ENCODE measurements at regions not wholly inside any gene's neighbourhood (a gene's known extent, or its start where the extent isn't known, plus 50 kb on each side); places are given as distances from the start of the nearest gene placed in this dataset.

DNA sequence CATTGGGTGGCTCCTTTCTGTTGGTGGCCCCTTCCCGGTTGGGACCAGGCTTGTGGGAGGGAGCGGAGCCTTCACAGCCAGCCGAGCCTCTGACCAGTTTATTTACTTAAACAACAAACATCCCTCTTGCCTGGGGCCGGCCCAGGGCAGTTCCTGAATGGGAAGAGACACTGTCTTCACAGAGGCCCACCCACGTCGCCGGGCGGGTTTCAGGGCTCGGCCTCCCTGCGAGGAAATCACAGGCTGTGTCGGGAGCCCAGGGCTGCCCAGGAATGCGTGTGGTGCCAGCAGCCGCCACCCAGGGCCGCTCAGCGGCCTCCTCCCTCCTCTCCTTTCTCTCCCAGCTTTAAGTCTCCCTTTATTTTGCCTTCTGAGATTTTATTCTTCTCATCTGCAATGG lies 132.5 kb downstream of the HSD17B3 start:
- TF ChIP-seq, protein P1, sequence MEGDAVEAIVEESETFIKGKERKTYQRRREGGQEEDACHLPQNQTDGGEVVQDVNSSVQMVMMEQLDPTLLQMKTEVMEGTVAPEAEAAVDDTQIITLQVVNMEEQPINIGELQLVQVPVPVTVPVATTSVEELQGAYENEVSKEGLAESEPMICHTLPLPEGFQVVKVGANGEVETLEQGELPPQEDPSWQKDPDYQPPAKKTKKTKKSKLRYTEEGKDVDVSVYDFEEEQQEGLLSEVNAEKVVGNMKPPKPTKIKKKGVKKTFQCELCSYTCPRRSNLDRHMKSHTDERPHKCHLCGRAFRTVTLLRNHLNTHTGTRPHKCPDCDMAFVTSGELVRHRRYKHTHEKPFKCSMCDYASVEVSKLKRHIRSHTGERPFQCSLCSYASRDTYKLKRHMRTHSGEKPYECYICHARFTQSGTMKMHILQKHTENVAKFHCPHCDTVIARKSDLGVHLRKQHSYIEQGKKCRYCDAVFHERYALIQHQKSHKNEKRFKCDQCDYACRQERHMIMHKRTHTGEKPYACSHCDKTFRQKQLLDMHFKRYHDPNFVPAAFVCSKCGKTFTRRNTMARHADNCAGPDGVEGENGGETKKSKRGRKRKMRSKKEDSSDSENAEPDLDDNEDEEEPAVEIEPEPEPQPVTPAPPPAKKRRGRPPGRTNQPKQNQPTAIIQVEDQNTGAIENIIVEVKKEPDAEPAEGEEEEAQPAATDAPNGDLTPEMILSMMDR (conservative IDR thresholded peaks at IDR 0.05; ENCODE audit: low read depth in 2 of 2) = no peak
- no peak for TF ChIP-seq EZH2 (IDR thresholded peaks at IDR 0.05; ENCODE audit: low read depth, unreplicated experiment)
- TF ChIP-seq, protein P2, sequence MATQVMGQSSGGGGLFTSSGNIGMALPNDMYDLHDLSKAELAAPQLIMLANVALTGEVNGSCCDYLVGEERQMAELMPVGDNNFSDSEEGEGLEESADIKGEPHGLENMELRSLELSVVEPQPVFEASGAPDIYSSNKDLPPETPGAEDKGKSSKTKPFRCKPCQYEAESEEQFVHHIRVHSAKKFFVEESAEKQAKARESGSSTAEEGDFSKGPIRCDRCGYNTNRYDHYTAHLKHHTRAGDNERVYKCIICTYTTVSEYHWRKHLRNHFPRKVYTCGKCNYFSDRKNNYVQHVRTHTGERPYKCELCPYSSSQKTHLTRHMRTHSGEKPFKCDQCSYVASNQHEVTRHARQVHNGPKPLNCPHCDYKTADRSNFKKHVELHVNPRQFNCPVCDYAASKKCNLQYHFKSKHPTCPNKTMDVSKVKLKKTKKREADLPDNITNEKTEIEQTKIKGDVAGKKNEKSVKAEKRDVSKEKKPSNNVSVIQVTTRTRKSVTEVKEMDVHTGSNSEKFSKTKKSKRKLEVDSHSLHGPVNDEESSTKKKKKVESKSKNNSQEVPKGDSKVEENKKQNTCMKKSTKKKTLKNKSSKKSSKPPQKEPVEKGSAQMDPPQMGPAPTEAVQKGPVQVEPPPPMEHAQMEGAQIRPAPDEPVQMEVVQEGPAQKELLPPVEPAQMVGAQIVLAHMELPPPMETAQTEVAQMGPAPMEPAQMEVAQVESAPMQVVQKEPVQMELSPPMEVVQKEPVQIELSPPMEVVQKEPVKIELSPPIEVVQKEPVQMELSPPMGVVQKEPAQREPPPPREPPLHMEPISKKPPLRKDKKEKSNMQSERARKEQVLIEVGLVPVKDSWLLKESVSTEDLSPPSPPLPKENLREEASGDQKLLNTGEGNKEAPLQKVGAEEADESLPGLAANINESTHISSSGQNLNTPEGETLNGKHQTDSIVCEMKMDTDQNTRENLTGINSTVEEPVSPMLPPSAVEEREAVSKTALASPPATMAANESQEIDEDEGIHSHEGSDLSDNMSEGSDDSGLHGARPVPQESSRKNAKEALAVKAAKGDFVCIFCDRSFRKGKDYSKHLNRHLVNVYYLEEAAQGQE (IDR thresholded peaks at IDR 0.05; ENCODE audit: unreplicated experiment) = no peak
- TF ChIP-seq POLR2AphosphoS5 (IDR thresholded peaks at IDR 0.05; ENCODE audit: low read depth) = no peak
